ENCODE measurements at regions not wholly inside any gene's neighbourhood (a gene's known extent, or its start where the extent isn't known, plus 50 kb on each side); places are given as distances from the start of the nearest gene placed in this dataset.

DNA sequence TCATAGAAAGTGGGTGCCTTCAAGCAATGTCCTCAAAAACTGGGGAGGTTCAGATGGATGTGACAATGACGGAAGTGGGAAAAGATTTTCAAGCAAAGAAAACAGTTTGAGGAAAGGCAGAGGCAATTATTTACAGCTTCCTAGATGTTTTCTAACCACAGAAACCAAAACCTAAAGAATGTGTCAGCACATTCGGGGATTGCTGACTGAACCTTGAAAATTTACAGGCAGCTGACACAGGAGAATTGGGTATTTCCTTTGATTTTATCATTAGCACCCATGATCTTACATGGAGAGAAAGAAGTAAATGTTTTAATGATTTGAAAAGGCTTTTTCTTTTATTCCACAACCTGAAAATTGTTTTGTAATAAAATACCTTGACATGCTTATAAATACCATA, 369.0 kb downstream of the ACTL7B start:
- WGBS (ENCODE audit: insufficient coverage, low coverage, low lambda C conversion rate, missing lambda C conversion rate) = 25% methylated on average over 2 of the region's 2 CpGs
- intact Hi-C loops (cut with DNase I) = no loop called here
- DNase-seq (no peak), ATAC-seq (no peak)
- Histone ChIP-seq H3K27me3 (no peaks in the 10 kb centered on the region), H3K36me3 (no peaks in the 10 kb centered on the region), H3K9me3 (no peaks in the 10 kb centered on the region), H3K4me1 (no peaks in the 10 kb centered on the region), H3K4me3 (no peak overlapping the region), H3K27ac (no peak overlapping the region)
- TF ChIP-seq CTCF (IDR thresholded peaks at IDR 0.05) = no peak
- TF ChIP-seq POLR2A (IDR thresholded peaks at IDR 0.05) = no peak

DNA sequence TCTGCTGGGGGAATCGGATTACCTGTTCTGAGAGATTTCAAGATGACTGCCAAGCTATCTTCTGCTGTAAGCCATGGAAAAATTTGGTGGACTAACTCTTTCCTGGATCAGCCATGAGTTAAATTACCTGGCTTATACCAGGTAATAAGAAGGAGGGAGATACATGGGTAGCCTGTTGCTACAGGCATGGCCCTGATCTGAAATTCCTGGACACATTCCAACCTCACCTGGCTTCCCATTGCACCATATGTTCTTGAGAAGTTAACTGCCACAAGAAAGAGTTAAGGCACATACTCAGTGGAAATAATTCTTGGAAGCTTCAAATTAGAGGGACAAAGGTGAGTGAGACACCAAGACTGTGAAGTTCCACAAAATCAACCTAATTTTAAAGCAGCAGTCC, 371.3 kb downstream of the ACTL7B start:
- DNase-seq = no peak
- Histone ChIP-seq H3K36me3 (no peaks in the 10 kb centered on the region), H3K27me3 (no peaks in the 10 kb centered on the region), H3K4me3 (no peak overlapping the region), H3K4me1 (no peaks in the 10 kb centered on the region), H3K27ac (no peak overlapping the region), H3K9me3 (no peaks in the 10 kb centered on the region)
- WGBS (ENCODE audit: insufficient coverage, low coverage, low lambda C conversion rate, missing lambda C conversion rate) = 83% methylated on average over 1 of the region's 1 CpG
- no peak for TF ChIP-seq POLR2A (IDR thresholded peaks at IDR 0.05)
- no peak for TF ChIP-seq CTCF (IDR thresholded peaks at IDR 0.05)
- no peak for ATAC-seq
- intact Hi-C loops (cut with DNase I) = no loop called here

GRCh38 chr9:108483676-108484075, 372.1 kb downstream of the ACTL7B start:
- DNase-seq = no peak
- 50% methylated on average over 1 of the region's 2 CpGs for WGBS (ENCODE audit: insufficient coverage, low coverage, low lambda C conversion rate, missing lambda C conversion rate)
- ATAC-seq = no peak
- Histone ChIP-seq H3K4me3 (no peak overlapping the region), H3K36me3 (no peaks in the 10 kb centered on the region), H3K27ac (no peak overlapping the region), H3K4me1 (no peaks in the 10 kb centered on the region), H3K27me3 (no peaks in the 10 kb centered on the region), H3K9me3 (no peaks in the 10 kb centered on the region)
- TF ChIP-seq POLR2A (IDR thresholded peaks at IDR 0.05) (no peak), CTCF (IDR thresholded peaks at IDR 0.05) (no peak)
- intact Hi-C loops (cut with DNase I) = no loop called here

DNA sequence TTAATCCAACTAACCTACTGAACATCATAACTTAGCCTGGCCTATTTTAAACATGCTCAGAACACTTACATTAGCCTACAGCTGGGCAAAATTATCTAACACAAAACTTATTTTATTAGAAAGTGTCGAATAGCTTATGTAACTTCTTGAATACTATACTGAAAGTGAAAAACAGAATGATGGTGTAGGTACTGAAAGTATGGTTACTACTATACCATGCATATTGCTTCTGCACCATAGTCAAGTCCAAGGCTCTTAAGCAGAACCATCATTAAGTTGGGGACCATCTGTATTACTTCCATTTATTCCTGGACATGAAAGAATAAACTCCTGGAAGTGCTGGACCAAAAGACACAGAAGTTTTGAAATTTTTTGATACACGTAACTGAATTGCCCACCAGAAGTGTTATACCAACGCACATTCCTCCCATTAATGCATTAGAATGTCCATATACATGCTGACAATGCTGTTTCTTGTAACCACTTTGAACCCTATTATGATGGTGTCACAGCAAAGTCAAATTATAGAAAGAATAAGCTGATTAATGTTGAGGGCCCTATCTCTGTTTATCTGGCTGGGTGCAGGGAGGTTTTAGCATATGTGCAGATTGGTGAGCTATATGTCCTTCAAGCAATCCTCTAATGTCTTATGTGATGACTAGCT, 375.7 kb downstream of the ACTL7B start:
- no peaks in the 10 kb centered on the region for H3K36me3 ChIP-seq
- DNase-seq (no peak), ATAC-seq (no peak)
- intact Hi-C loops (cut with DNase I) = no loop called here
- TF ChIP-seq CTCF (IDR thresholded peaks at IDR 0.05) (no peak), POLR2A (IDR thresholded peaks at IDR 0.05) (no peak)
- H3K9me3 ChIP-seq = no peaks in the 10 kb centered on the region
- H3K27me3 ChIP-seq = no peaks in the 10 kb centered on the region
- H3K27ac ChIP-seq = no peak overlapping the region
- no peaks in the 10 kb centered on the region for H3K4me1 ChIP-seq
- no peak overlapping the region for H3K4me3 ChIP-seq
- WGBS (ENCODE audit: insufficient coverage, low coverage, low lambda C conversion rate, missing lambda C conversion rate) = 77% methylated on average over 3 of the region's 3 CpGs

Measured in right lobe of liver (tissue), 6 donors.